ENCODE measurements at regions not wholly inside any gene's neighbourhood (a gene's known extent, or its start where the extent isn't known, plus 50 kb on each side); places are given as distances from the start of the nearest gene placed in this dataset.

DNA sequence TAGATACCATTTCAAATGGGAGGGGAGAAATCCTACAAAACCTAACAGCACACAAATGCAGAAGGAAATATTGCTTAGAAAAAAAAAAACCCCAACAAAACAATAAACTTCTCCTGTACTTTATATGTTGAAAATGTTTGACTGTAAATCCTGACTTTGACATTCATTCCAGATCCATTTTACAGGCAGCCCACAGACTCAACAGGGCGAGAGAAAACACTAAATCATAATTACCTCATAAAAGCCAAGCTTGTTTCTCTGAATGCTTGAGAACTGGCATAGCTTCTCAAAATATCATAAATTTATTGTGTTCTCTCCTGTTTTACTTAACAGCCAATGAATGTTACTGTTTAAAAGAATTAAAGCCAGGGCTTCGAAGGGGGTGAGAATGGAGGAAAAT lies 273.2 kb downstream of the CD83 start:
- H3K4me3 Mint-ChIP-seq = no peak overlapping the region
- Histone ChIP-seq H3K9me2 (ENCODE audit: insufficient read depth) (peaks cover 10% of the 10 kb centered on the region), H3K4me1 (ENCODE audit: insufficient read depth) (peaks cover 19% of the 10 kb centered on the region), H3K36me3 (ENCODE audit: insufficient read depth) (0 out of 2 replicates have a peak, but pooled peaks cover 3% of the 10 kb centered on the region), H3K27ac (ENCODE audit: low read depth) (no peak overlapping the region), H3K79me2 (replicated peaks; ENCODE audit: insufficient read depth) (no peaks in the 10 kb centered on the region), H3K4me2 (no peak overlapping the region), H3F3A (replicated peaks; ENCODE audit: low read depth) (0 out of 2 replicates have a peak, but pooled peaks cover 4% of the 10 kb centered on the region), H4K20me1 (replicated peaks; ENCODE audit: insufficient read depth) (no peaks in the 10 kb centered on the region), H3K27me3 (ENCODE audit: insufficient read depth) (no peaks in the 10 kb centered on the region), H2AFZ (no peak overlapping the region), H3K4me3 (no peak overlapping the region)
- H3K27me3 Mint-ChIP-seq (ENCODE audit: insufficient read depth, low read depth, poor library complexity) = no peaks in the 10 kb centered on the region
- H3K36me3 Mint-ChIP-seq (ENCODE audit: low read depth) = peaks cover 10% of the 10 kb centered on the region; the same call in 2 of the 3 replicates
- ATAC-seq (no peak), DNase-seq (ENCODE audit: low spot score) (no peak)
- no peaks in the 10 kb centered on the region for H3K9me3 Mint-ChIP-seq
- H3K4me1 Mint-ChIP-seq = peaks cover 14% of the 10 kb centered on the region
- no peak for TF ChIP-seq NANOG (IDR thresholded peaks at IDR 0.05; ENCODE audit: borderline replicate concordance)
- no peak for TF ChIP-seq ZNF331 (CRISPR knock-in tag; IDR thresholded peaks at IDR 0.05; ENCODE audit: low read depth)
- TF ChIP-seq POLR2AphosphoS5 (IDR thresholded peaks at IDR 0.05; ENCODE audit: low read depth) = no peak
- no peak for TF ChIP-seq STAT1 (IDR thresholded peaks at IDR 0.05; ENCODE audit: unreplicated experiment)
- no peak for TF ChIP-seq ZNF462 (CRISPR knock-in tag; IDR thresholded peaks at IDR 0.05)
- TF ChIP-seq JUNB (IDR thresholded peaks at IDR 0.05; ENCODE audit: unreplicated experiment) = no peak
- TF ChIP-seq EZH2 (IDR thresholded peaks at IDR 0.05; ENCODE audit: low read depth, unreplicated experiment) = no peak
- no peak for TF ChIP-seq CREB1 (CRISPR knock-in tag; IDR thresholded peaks at IDR 0.05; ENCODE audit: low read depth)
- TF ChIP-seq, protein P1, sequence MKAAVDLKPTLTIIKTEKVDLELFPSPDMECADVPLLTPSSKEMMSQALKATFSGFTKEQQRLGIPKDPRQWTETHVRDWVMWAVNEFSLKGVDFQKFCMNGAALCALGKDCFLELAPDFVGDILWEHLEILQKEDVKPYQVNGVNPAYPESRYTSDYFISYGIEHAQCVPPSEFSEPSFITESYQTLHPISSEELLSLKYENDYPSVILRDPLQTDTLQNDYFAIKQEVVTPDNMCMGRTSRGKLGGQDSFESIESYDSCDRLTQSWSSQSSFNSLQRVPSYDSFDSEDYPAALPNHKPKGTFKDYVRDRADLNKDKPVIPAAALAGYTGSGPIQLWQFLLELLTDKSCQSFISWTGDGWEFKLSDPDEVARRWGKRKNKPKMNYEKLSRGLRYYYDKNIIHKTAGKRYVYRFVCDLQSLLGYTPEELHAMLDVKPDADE (IDR thresholded peaks at IDR 0.05) = no peak
- TF ChIP-seq, protein P2, sequence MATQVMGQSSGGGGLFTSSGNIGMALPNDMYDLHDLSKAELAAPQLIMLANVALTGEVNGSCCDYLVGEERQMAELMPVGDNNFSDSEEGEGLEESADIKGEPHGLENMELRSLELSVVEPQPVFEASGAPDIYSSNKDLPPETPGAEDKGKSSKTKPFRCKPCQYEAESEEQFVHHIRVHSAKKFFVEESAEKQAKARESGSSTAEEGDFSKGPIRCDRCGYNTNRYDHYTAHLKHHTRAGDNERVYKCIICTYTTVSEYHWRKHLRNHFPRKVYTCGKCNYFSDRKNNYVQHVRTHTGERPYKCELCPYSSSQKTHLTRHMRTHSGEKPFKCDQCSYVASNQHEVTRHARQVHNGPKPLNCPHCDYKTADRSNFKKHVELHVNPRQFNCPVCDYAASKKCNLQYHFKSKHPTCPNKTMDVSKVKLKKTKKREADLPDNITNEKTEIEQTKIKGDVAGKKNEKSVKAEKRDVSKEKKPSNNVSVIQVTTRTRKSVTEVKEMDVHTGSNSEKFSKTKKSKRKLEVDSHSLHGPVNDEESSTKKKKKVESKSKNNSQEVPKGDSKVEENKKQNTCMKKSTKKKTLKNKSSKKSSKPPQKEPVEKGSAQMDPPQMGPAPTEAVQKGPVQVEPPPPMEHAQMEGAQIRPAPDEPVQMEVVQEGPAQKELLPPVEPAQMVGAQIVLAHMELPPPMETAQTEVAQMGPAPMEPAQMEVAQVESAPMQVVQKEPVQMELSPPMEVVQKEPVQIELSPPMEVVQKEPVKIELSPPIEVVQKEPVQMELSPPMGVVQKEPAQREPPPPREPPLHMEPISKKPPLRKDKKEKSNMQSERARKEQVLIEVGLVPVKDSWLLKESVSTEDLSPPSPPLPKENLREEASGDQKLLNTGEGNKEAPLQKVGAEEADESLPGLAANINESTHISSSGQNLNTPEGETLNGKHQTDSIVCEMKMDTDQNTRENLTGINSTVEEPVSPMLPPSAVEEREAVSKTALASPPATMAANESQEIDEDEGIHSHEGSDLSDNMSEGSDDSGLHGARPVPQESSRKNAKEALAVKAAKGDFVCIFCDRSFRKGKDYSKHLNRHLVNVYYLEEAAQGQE (IDR thresholded peaks at IDR 0.05; ENCODE audit: unreplicated experiment) = no peak
- TF ChIP-seq, protein P3, sequence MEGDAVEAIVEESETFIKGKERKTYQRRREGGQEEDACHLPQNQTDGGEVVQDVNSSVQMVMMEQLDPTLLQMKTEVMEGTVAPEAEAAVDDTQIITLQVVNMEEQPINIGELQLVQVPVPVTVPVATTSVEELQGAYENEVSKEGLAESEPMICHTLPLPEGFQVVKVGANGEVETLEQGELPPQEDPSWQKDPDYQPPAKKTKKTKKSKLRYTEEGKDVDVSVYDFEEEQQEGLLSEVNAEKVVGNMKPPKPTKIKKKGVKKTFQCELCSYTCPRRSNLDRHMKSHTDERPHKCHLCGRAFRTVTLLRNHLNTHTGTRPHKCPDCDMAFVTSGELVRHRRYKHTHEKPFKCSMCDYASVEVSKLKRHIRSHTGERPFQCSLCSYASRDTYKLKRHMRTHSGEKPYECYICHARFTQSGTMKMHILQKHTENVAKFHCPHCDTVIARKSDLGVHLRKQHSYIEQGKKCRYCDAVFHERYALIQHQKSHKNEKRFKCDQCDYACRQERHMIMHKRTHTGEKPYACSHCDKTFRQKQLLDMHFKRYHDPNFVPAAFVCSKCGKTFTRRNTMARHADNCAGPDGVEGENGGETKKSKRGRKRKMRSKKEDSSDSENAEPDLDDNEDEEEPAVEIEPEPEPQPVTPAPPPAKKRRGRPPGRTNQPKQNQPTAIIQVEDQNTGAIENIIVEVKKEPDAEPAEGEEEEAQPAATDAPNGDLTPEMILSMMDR (conservative IDR thresholded peaks at IDR 0.05; ENCODE audit: low read depth in 2 of 2) = no peak
- TF ChIP-seq ZNF114 (CRISPR knock-in tag; IDR thresholded peaks at IDR 0.05) = no peak
- TF ChIP-seq EZH2phosphoT487 (IDR thresholded peaks at IDR 0.05; ENCODE audit: unreplicated experiment) = no peak
- no peak overlapping the region for H3K27ac Mint-ChIP-seq
